ENCODE measurements at regions not wholly inside any gene's neighbourhood (a gene's known extent, or its start where the extent isn't known, plus 50 kb on each side); places are given as distances from the start of the nearest gene placed in this dataset.
"Not testable (repeated sequence)": the region's sequence is repeated elsewhere in the genome, so short reads cannot be mapped to it uniquely, and the experiment has no call there.

GRCh38 chr20:12063106-12063684, 145.5 kb downstream of the BTBD3 start:
- DNase-seq (ENCODE audit: extremely low read depth in 1 of 11, low read depth in 9 of 11, low spot score in 4 of 11): no peak

- no peak for DNase-seq (ENCODE audit: extremely low read depth in 1 of 11, low read depth in 9 of 11, low spot score in 4 of 11)
These were observed 146.8 kb downstream of the BTBD3 start for GRCh38 chr20:12064540-12064939.

DNA sequence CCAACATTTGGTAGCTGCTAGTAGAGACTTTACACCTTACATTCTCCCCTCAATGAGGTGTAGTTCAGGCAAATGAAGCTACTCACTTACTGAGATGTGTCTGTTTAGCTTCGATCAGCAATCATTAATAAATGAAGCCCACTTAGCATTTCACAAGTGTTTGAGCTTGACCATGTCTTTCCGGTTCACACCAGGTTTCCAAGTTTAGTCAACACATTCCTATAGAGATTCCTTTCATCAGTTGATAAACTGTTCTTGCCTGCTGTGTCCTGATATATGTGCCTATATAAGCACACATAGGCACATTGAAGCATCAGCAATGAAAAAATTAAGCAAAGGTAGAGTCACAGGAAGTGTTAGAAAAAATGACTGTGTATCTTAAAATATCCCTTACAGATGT, 150.0 kb downstream of the BTBD3 start:
- DNase-seq (ENCODE audit: extremely low read depth in 1 of 11, low read depth in 9 of 11, low spot score in 4 of 11): no peak

DNA sequence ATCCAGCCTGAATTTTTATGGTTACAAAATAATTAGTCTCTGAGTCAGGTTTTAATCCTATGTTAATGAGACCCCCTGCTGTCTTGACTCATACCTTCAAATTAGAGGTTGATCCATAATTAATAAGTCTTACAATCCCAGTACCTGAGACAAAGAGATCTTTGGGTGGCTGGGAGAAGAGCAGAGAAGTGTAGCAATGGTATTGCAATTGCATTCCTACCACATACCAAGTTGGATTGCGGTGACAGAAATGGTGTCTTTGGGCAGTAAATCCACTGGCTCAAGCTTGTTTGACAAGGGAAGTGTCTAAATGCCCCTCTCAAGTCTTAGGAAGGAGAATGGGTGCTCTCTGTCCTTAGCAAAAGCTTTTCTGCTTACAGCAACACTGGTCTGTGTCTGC, 150.4 kb downstream of the BTBD3 start:
- DNase-seq (ENCODE audit: extremely low read depth in 1 of 11, low read depth in 9 of 11, low spot score in 4 of 11): no peak

GRCh38 chr20:12069181-12069580, 151.5 kb downstream of the BTBD3 start:
- DNase-seq (ENCODE audit: extremely low read depth in 1 of 11, low read depth in 9 of 11, low spot score in 4 of 11): no peak

- no peak for DNase-seq (ENCODE audit: extremely low read depth in 1 of 11, low read depth in 9 of 11, low spot score in 4 of 11)
These were observed 154.7 kb downstream of the BTBD3 start for GRCh38 chr20:12072221-12072953.

GRCh38 chr20:12072954-12073264, 155.2 kb downstream of the BTBD3 start:
- DNase-seq (ENCODE audit: extremely low read depth in 1 of 11, low read depth in 9 of 11, low spot score in 4 of 11): no peak

DNA sequence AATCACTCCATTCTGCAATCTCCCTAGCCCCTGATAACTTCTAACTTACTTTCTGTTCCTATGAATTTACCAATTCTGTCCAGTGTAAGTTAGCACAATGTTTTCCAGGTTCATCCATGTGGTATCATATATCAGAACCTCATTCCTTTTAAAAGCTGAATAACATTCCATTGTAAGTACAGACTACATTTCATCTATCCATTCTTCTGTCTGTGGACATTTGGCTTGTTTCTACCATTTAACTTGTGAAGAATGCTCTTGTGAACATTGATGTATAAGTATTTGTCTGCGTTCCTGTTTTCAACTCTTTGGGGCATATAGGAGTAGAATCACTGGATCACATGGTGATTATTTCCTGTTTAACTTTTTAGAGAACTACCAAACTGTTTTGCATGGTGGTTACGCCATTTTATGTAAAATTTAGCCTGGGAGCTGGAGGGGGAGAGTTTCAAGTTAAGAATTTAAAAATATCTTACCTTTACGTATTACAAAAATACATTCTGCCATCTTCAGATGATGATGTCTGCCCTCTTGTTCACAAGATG, 156.5 kb downstream of the BTBD3 start:
- DNase-seq (ENCODE audit: extremely low read depth in 1 of 11, low read depth in 9 of 11, low spot score in 4 of 11): no peak

DNA sequence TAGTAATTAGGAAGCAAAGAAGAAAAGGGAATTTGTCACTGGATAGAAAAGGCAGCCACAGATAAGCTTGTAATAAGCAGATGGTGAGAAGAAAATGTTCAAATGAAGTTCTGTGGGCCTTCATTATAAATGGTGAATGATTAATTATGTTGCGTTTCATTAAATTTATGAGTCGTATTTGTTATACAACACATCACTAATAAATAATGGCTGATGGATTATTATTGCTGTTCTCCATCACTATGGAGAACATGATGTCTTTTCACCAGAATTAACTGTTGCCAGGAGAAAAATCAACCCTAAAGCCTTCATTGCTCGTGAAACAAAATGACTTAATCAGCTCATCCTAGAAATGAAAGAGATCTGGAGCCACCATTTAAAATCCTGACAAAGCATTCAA, 158.5 kb downstream of the BTBD3 start:
- no peak for DNase-seq (ENCODE audit: extremely low read depth in 1 of 11, low read depth in 9 of 11, low spot score in 4 of 11)

- DNase-seq (ENCODE audit: extremely low read depth in 1 of 11, low read depth in 9 of 11, low spot score in 4 of 11): no peak
These were observed 160.2 kb downstream of the BTBD3 start for GRCh38 chr20:12077875-12078274.

DNA sequence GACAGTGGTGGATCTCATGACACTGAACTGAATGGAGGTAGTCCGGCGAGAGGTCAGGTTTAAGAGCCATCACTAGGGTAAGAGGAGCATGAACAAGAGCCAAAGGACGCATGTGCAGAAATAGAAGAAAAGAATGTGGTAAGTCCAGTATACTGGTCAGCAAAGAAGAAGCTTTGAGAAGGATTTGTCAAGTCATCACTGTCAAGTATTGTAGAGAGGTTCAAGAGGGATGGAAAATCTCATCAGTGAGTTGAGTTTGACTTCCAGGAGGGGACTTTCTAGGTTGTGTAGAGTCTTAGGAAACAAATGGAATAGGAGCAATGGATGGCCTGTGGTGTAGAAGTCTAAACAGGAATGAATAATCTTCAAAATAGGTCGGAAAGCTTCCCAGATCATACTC, 161.8 kb downstream of the BTBD3 start:
- no peak for DNase-seq (ENCODE audit: extremely low read depth in 1 of 11, low read depth in 9 of 11, low spot score in 4 of 11)

DNA sequence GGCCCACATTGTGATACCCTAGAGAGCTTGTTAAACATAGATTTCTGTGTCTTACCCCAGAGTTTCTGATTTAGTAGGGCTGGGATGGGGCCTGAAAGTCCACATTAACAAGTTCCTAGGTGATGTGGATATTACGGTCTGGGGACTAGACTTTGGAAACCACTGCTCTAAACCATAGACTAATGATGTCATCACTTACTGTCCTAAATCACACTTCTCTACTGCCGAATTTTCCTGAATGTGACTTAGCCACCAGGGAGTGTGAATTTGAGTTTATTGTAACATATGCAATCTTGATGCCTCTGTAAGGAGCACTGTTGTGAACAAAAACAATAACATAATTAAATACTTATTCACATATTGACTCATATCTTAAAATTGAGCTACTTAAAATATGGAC, 165.6 kb downstream of the BTBD3 start:
- no peak for DNase-seq (ENCODE audit: extremely low read depth in 1 of 11, low read depth in 9 of 11, low spot score in 4 of 11)

GRCh38 chr20:12084482-12084881, 166.8 kb downstream of the BTBD3 start:
- DNase-seq (ENCODE audit: extremely low read depth in 1 of 11, low read depth in 9 of 11, low spot score in 4 of 11): no peak

DNA sequence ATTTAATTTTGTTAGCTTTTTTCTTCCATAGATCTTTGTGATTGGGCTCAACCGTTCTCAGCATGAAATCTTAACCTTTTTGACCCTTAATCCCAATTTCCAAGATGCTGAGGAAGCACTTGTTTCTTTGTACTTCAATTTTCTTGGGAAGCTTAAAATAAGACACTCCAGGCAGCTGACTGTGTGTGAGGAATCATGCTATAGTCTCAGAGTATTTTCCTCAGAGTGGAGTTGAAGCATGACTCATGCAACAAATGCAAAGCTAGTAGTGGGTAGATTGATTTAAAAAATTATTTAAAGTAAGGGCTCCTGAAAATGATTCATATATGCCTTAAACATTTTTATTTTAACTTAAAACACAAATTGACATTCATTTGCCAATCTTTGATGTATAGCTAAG, 168.7 kb downstream of the BTBD3 start:
- no peak for DNase-seq (ENCODE audit: extremely low read depth in 1 of 11, low read depth in 9 of 11, low spot score in 4 of 11)

DNA sequence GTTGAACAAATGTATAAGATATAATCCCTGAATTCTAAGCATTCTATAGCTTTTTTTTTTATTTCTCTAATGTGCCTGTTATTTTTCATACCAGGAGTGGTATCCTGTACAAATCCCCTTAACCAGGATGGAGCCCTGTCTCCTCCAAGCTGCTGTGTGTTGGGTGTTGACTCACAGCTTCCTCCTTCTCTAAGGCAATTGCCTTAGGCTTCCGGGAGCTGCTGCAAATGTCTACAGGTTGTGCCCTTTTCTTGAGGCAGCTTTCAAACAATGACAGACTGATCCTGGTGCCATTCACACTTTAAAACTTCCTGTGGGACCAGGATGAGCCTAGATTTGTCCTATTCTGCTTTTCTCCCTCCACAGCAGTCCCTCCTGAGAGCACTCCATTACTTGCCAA, 173.2 kb downstream of the BTBD3 start:
- no peak for DNase-seq (ENCODE audit: extremely low read depth in 1 of 11, low read depth in 9 of 11, low spot score in 4 of 11)

- no peak for DNase-seq (ENCODE audit: extremely low read depth in 1 of 11, low read depth in 9 of 11, low spot score in 4 of 11)
These were observed 175.5 kb downstream of the BTBD3 start for GRCh38 chr20:12093057-12093796.

DNA sequence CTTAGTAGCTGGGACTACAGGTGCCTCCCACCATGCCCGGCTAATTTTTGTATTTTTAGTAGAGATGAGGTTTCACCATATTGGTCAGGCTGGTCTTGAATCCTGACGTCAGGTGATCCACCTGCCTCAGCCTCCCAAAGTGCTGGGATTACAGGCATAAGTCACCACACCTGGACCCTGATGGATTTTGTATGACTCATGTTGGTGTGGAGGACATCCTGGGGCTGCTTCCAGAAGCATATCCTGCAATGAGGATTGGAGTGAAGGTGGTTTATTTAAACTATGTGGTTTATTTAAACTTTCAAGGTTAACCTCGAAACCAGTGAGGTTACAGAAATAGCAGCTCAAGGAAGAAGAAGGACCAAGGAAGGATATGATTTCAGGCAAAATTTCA, 176.1 kb downstream of the BTBD3 start:
- DNase-seq (ENCODE audit: extremely low read depth in 1 of 11, low read depth in 9 of 11, low spot score in 4 of 11): not testable (repeated sequence)

DNA sequence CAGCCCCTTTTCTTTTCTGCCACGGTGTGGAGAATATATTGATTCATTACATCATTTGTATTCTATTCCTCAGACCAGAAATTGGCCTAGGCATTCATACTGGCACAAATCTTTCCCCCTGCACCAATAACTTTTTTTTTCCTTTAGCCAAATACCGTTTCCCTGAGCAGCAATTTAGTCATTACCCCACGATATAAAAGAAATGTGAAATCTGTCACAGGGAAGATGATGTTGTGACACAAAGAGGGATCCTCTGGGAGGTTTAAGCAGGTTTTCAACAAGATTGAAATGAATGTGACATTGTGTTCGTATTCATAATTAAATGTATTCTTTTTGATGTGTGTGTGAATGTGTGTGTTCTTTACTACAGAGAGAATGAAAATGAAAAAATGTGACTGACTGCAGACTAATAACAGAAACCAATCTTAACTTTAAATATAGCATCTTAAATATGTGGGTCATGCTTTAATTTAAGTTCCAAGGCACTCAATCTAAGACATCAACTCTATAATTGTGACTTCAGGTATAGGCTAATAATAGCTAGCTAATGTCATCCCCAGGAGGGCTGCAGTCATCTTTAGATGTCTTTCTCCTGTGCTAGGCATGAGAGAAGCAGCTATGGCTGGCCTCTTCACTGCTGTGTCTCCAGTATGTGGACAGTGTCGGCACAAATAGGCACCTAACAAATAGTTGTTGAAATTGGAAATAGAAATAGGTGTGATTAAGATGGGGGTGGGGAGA, 177.7 kb downstream of the BTBD3 start:
- DNase-seq (ENCODE audit: extremely low read depth in 1 of 11, low read depth in 9 of 11, low spot score in 4 of 11): no peak

DNA sequence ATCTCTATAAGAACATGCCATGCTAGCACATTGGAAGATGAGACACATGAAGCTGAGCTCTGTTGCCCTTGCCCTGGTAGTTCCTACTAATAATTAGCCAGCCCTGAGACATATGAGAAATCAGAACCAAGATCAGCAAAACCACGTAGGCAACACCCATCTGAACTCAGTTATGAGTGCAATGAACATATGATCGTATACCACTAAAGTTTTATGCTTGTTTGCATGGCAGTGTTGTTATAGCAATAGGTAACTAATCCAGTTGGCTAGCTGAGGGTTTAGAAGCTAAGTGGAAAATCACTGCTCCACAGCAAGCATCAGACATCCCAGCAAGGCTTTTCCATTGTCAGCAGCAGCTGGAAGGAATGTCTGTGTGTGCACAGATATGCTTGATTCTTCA, 180.7 kb downstream of the BTBD3 start:
- no peak for DNase-seq (ENCODE audit: extremely low read depth in 1 of 11, low read depth in 9 of 11, low spot score in 4 of 11)

- DNase-seq (ENCODE audit: extremely low read depth in 1 of 11, low read depth in 9 of 11, low spot score in 4 of 11): no peak
These were observed 191.2 kb downstream of the BTBD3 start for GRCh38 chr20:12108846-12109245.
